NCI-H1436 treated with DMSO at 0.1 percent for 48 hours (cell line): ENCODE measurements at regions not wholly inside any gene's neighbourhood (a gene's known extent, or its start where the extent isn't known, plus 50 kb on each side); places are given as distances from the start of the nearest gene placed in this dataset.
"Not testable (repeated sequence)": the region's sequence is repeated elsewhere in the genome, so short reads cannot be mapped to it uniquely, and the experiment has no call there.

Experiments
- DNase-seq: peaks from one replicate; lab custom pipeline; 2025; lab: John Stamatoyannopoulos, UW

- DNase-seq, result peak; percentile 3
Measured at GRCh38 chr15:84152381-84152979, 83.1 kb upstream of the GOLGA6L4 start.

- DNase-seq, result not testable (repeated sequence)
Measured at GRCh38 chr15:84153655-84154140, 81.9 kb upstream of the GOLGA6L4 start.

- not testable (repeated sequence) for DNase-seq
Measured at GRCh38 chr15:84154314-84154713, 81.3 kb upstream of the GOLGA6L4 start.

- not testable (repeated sequence) for DNase-seq
Measured at GRCh38 chr15:84154787-84155186, 80.8 kb upstream of the GOLGA6L4 start.

- DNase-seq, result not testable (repeated sequence)
Measured at GRCh38 chr15:84155792-84156587, 79.6 kb upstream of the GOLGA6L4 start.

- not testable (repeated sequence) for DNase-seq
Measured at GRCh38 chr15:84156588-84156840, 79.1 kb upstream of the GOLGA6L4 start.

GRCh38 chr15:84157056-84157632, 78.4 kb upstream of the GOLGA6L4 start:
- DNase-seq, result not testable (repeated sequence)

GRCh38 chr15:84157857-84158256, 77.7 kb upstream of the GOLGA6L4 start:
- not testable (repeated sequence) for DNase-seq

GRCh38 chr15:84159346-84160269, 76.0 kb upstream of the GOLGA6L4 start:
- not testable (repeated sequence) for DNase-seq

- DNase-seq, result not testable (repeated sequence)
Measured at GRCh38 chr15:84164423-84165292, 70.9 kb upstream of the GOLGA6L4 start.

- not testable (repeated sequence) for DNase-seq
Measured at GRCh38 chr15:84170029-84170428, 65.5 kb upstream of the GOLGA6L4 start.

GRCh38 chr15:84173231-84173610, 62.4 kb upstream of the GOLGA6L4 start:
- DNase-seq, result not testable (repeated sequence)
